IPS-18c (cell line): ENCODE measurements at regions not wholly inside any gene's neighbourhood (a gene's known extent, or its start where the extent isn't known, plus 50 kb on each side); places are given as distances from the start of the nearest gene placed in this dataset.

Experiments
- H3K4me3 ChIP-seq: 2 replicates; pipeline ENCODE4 v1.7.0; 2013; ENCODE audit warnings: low read depth, mild to moderate bottlenecking, low read length, moderate library complexity; ENCODE audit not compliant: insufficient read depth
- H3K9me3 ChIP-seq: one replicate; pipeline ENCODE4 v1.6.1; 2013; ENCODE audit warnings: mild to moderate bottlenecking, low read length, moderate library complexity; ENCODE audit not compliant: control insufficient read depth, insufficient read depth

- Histone ChIP-seq H3K9me3 (no peaks in the 10 kb centered on the region), H3K4me3 (no peak overlapping the region)
Measured at GRCh38 chr2:144091622-144092021, 428.3 kb downstream of the ZEB2 start.

GRCh38 chr2:144088863-144089262, 431.1 kb downstream of the ZEB2 start:
- H3K4me3 ChIP-seq: no peak overlapping the region
- H3K9me3 ChIP-seq: no peaks in the 10 kb centered on the region

GRCh38 chr2:144086965-144087364, 433.0 kb downstream of the ZEB2 start:
- no peaks in the 10 kb centered on the region for H3K9me3 ChIP-seq

GRCh38 chr2:144085016-144085415, 434.9 kb downstream of the ZEB2 start:
- H3K9me3 ChIP-seq: no peaks in the 10 kb centered on the region
- H3K4me3 ChIP-seq: no peak overlapping the region

More at GRCh38 chr2:144086965-144087364, 433.0 kb downstream of the ZEB2 start:
- H3K4me3 ChIP-seq: no peak overlapping the region

DNA sequence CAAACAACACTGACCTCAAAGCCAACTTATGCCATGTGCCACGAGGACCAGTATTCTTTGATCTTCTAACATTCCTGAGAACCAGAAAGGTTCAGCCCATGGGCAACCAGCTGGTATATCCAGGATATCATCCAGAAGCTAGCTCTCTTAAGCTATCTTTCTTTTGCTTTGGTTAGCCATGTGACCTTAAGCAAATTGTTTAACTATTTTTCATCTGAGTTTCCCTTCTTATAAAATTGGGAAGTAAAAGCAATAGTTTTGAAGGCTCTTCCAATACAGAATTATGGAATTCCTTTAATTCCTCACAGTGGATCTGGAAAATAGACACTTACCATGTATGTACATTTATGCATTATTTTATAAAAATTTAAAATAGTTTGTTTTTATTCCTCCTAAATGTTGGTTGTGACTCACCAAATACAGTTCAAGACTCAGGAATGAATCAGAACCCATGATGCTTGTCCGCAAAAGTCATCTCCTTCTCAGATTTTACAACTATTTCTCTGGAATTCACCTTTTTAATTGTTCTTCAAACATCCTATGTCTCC, 435.7 kb downstream of the ZEB2 start:
- H3K9me3 ChIP-seq: no peaks in the 10 kb centered on the region
- H3K4me3 ChIP-seq: no peak overlapping the region

DNA sequence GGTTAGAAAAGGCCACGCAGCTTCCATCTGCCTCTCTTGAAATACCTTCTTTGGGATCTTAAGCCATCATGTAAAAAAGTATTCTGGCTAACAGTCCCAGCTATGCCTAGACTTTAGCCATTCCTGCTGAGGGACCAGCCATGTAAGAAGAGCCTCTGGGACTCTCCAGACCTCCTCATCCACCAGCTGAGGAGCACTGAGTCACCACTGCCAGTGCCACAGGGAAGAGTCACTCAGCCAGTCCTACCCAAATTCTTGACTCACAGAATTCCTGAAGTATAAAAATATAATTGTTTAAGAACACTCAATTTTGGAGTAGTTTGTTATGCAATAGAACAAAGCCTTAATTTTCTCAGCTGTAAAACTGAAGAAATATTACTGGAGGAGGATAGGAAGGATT, 436.7 kb downstream of the ZEB2 start:
- Histone ChIP-seq H3K4me3 (no peak overlapping the region), H3K9me3 (no peaks in the 10 kb centered on the region)

DNA sequence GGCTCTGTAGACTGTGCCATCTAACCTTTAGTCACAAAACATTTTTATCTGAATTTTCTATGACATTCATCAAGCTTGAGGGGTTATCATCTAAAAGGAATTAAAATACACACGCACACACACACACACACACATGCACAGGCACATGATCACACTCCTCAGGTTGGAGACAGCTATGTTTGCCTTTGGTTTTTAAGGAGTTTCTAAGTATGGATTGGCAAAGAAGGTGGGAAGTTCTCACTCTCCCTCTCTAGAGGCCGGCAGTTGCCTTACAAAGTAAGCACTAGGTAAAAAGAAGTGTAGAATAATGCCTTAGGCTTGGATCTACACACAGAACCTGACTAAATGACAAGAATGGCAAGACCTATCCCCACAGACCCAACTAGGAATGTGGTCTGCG, 437.1 kb downstream of the ZEB2 start:
- Histone ChIP-seq H3K4me3 (no peak overlapping the region), H3K9me3 (no peaks in the 10 kb centered on the region)

DNA sequence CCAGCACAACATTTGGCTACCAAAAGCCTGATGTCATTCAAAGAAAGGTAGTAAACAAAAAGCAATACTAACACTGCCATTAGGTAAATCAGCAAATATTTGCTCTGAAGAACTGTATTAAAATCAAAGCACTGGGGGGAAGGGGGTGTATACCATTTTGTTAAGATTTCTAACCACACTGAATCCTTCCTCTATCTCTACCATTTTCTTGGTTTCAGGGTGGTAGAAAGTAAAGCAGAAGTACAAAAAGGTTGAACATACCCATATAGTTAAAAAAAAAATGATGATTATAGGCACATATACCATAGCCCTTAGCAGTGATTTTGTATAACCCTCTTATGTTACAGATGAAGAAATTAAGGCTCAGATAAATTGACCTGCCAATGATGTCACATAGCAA, 437.6 kb downstream of the ZEB2 start:
- Histone ChIP-seq H3K4me3 (no peak overlapping the region), H3K9me3 (no peaks in the 10 kb centered on the region)

GRCh38 chr2:144081272-144081671, 438.6 kb downstream of the ZEB2 start:
- H3K9me3 ChIP-seq: no peaks in the 10 kb centered on the region
- no peak overlapping the region for H3K4me3 ChIP-seq

DNA sequence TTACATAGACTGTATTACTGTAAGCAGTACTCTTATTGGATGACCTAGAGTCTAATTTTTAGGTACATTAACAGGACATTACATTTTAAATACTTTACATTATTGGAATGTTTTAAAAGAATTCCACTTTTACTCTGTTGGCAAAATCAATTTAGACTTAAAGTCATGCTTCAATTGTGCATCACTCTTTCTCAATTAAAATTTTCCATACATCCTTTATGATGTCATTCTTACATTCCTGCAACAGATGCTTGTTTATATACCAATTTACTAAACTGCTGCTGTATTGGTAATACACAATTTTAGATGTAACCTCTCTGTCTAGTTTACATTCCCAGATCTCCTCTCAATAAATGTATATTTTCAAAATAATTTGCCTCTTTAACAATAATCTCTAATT, 440.1 kb downstream of the ZEB2 start:
- Histone ChIP-seq H3K9me3 (no peaks in the 10 kb centered on the region), H3K4me3 (no peak overlapping the region)

- Histone ChIP-seq H3K4me3 (no peak overlapping the region), H3K9me3 (no peaks in the 10 kb centered on the region)
Measured at GRCh38 chr2:144078802-144079724, 440.9 kb downstream of the ZEB2 start.

DNA sequence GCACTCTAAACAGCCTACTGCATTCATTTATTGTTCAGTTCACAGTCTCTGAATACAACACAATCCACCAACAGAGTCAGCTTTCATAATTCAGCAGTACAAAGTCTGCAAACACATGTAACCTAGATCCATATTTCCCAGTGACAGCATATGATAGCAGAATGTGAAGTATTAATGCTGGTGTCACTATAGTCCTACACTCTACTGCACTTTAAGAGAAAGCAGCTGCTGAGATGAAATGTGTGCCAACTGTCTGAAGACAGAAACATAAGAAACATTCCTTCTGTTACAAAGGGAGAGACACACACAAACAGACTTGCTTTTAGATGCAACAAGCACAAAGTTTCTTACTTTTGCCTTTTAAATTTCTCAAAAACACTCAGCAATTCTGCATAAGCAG, 441.8 kb downstream of the ZEB2 start:
- H3K4me3 ChIP-seq: no peak overlapping the region
- no peaks in the 10 kb centered on the region for H3K9me3 ChIP-seq

DNA sequence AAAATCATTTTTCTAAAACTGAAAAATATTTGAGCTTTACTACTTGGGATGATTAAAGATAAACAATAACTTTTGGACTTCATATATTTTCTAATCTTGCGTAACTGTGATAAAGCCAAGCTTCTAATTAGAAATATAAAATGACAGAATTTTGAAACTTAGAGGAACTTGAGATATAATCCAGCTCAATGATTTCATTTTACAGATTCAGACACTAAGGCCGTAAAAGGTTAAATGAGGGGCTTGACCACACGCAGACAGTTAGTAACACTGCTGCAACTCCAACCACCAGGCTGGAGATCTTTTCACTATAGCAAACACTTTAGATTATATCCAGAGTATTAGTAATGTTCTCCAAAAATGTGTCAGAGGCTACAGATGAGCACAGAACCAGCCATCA, 445.5 kb downstream of the ZEB2 start:
- Histone ChIP-seq H3K4me3 (no peak overlapping the region), H3K9me3 (no peaks in the 10 kb centered on the region)

GRCh38 chr2:144071461-144071860, 448.5 kb downstream of the ZEB2 start:
- Histone ChIP-seq H3K4me3 (no peak overlapping the region), H3K9me3 (no peaks in the 10 kb centered on the region)

DNA sequence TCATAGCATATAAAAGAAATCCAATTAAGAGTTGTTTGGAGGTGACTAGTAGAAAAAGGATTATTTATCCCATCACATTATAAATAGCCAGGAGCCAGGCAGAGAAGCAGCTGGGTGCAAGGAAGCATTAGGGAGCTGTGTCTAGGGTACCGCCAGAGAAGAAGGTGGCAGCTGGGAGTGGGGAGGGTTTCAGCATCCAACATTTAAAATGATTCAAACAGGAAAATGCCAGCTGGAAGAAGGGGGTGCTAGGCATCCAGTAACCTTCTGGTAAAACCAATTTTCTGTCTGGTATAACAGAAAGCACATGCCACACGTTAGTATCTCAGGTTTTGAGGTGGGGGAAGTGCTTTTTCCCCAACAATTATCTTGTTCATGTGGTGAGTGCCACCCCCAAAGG, 452.4 kb downstream of the ZEB2 start:
- H3K9me3 ChIP-seq: no peaks in the 10 kb centered on the region
- no peak overlapping the region for H3K4me3 ChIP-seq

GRCh38 chr2:144063602-144064001, 456.3 kb downstream of the ZEB2 start:
- no peak overlapping the region for H3K4me3 ChIP-seq
- H3K9me3 ChIP-seq: no peaks in the 10 kb centered on the region

GRCh38 chr2:144054911-144055310, 465.0 kb downstream of the ZEB2 start:
- Histone ChIP-seq H3K9me3 (no peaks in the 10 kb centered on the region), H3K4me3 (no peak overlapping the region)

- H3K9me3 ChIP-seq: no peaks in the 10 kb centered on the region
Measured at GRCh38 chr2:144052083-144052482, 467.8 kb downstream of the ZEB2 start.

More at GRCh38 chr2:144052083-144052482, 467.8 kb downstream of the ZEB2 start:
- no peak overlapping the region for H3K4me3 ChIP-seq
